NT2/D1 (cell line): ENCODE measurements at regions not wholly inside any gene's neighbourhood (a gene's known extent, or its start where the extent isn't known, plus 50 kb on each side); places are given as distances from the start of the nearest gene placed in this dataset.

ENCODE experiments used
- SUZ12 ChIP-seq: IDR thresholded peaks from 2 replicates; pipeline ENCODE4 v1.6.1; 2011; ENCODE audit not compliant: insufficient read length, insufficient read depth; ENCODE audit errors: extremely low read depth
- YY1 ChIP-seq: IDR thresholded peaks from 2 replicates; pipeline ENCODE4 v1.6.1; 2011; ENCODE audit not compliant: insufficient read length, insufficient read depth
- ZNF274 ChIP-seq: IDR thresholded peaks from 2 replicates; pipeline ENCODE4 v1.6.1; 2011; ENCODE audit warnings: mild to moderate bottlenecking, low read depth, low read length

DNA sequence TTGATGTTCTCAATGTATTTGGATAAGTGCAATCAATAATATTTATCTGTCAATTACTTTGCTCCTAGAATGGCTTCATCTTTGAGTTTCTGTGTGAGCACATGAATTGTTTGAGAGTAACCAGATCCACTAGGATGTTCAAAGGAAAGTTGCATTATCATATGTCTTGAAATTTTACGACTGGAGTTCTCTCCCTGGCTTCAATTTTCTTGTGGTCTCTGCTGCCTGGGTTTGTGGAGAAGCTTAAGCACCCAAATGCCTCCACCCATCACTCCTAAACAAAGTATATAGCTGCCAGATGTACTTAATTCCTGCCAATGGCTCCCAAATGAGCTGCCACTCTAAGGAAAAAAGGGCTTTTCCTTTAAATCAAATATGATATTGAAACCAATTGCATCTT is 1149.4 kb upstream of the ZEB2 start:
- TF ChIP-seq YY1 (no peak), SUZ12 (no peak), ZNF274 (no peak)
